Natural killer cell (primary cell): ENCODE measurements at regions not wholly inside any gene's neighbourhood (a gene's known extent, or its start where the extent isn't known, plus 50 kb on each side); places are given as distances from the start of the nearest gene placed in this dataset.

Experiments used
- ATAC-seq, 3 donors: fragments of 150-1000 bp in 2 of 3; fragments of 200-7000 bp in 1 of 3; cut with Tn5 transposase; 1 replicate in 1 of 3; 2 replicates in 2 of 3; pipeline ENCODE4 v1.10.0; 2021; ENCODE audit warnings: mild to moderate bottlenecking in 2 of 3, moderate library complexity in 2 of 3
- DNase-seq, 2 donors: peaks; one replicate each; pipeline versions ENCODE4 v3.0.0 to v3.0.0-alpha.2; 2013 to 2021; ENCODE audit warnings: mixed read lengths in 1 of 2
- H3K27ac ChIP-seq: one replicate; pipeline ENCODE4 v1.5.1; 2013; ENCODE audit warnings: mild to moderate bottlenecking, low read length
- H3K27me3 ChIP-seq: one replicate; pipeline ENCODE4 v1.6.1; 2013; ENCODE audit warnings: low read length; ENCODE audit not compliant: control insufficient read depth, insufficient read depth
- H3K36me3 ChIP-seq: one replicate; pipeline ENCODE4 v1.6.1; 2013; ENCODE audit warnings: low read length; ENCODE audit not compliant: control insufficient read depth, insufficient read depth
- H3K4me1 ChIP-seq: one replicate; pipeline ENCODE4 v1.6.1; 2013; ENCODE audit warnings: low read length; ENCODE audit not compliant: control insufficient read depth, insufficient read depth
- H3K4me3 ChIP-seq: one replicate; pipeline ENCODE4 v1.5.1; 2013; ENCODE audit warnings: low read length
- H3K9me3 ChIP-seq: one replicate; pipeline ENCODE4 v1.6.1; 2013; ENCODE audit warnings: low read length; ENCODE audit not compliant: control insufficient read depth, insufficient read depth
- H3K27ac Mint-ChIP-seq, 2 donors: one replicate each; pipeline ENCODE4 v1.8.0; 2022; ENCODE audit warnings: mild to moderate bottlenecking in 2 of 2, mixed read lengths in 2 of 2, moderate library complexity in 1 of 2
- H3K27me3 Mint-ChIP-seq, 2 donors: one replicate each; pipeline ENCODE4 v1.8.0; 2022; ENCODE audit warnings: low read depth in 2 of 2, mixed read lengths in 2 of 2
- H3K36me3 Mint-ChIP-seq: one replicate; pipeline ENCODE4 v1.8.0; 2022; ENCODE audit warnings: mixed read lengths
- H3K4me1 Mint-ChIP-seq, 2 donors: one replicate each; pipeline ENCODE4 v1.8.0; 2022; ENCODE audit warnings: mixed read lengths in 2 of 2
- H3K4me3 Mint-ChIP-seq: one replicate; pipeline ENCODE4 v1.8.0; 2022; ENCODE audit warnings: mild to moderate bottlenecking, moderate library complexity, mixed read lengths
- H3K9me3 Mint-ChIP-seq, 2 donors: one replicate each; pipeline ENCODE4 v1.8.0; 2022; ENCODE audit warnings: mixed read lengths in 2 of 2
- WGBS: methylation state at CpG from one replicate; pipeline ENCODE4 v1.1.7; 2013; ENCODE audit warnings: missing lambda C conversion rate; ENCODE audit not compliant: insufficient coverage; 5-methylcytosine and 5-hydroxymethylcytosine counted together
- intact Hi-C: fragments of 100-400 bp; cut with micrococcal nuclease; formaldehyde crosslinking; loops from one replicate; pipeline ENCODE4 v1.14.2; 2022
- TF ChIP-seq, protein P1 (sequence below): fragments of 200-600 bp; IDR thresholded peaks from one replicate; pipeline ENCODE4 v1.8.0; 2022; ENCODE audit warnings: antibody characterized with exemption

DNA sequence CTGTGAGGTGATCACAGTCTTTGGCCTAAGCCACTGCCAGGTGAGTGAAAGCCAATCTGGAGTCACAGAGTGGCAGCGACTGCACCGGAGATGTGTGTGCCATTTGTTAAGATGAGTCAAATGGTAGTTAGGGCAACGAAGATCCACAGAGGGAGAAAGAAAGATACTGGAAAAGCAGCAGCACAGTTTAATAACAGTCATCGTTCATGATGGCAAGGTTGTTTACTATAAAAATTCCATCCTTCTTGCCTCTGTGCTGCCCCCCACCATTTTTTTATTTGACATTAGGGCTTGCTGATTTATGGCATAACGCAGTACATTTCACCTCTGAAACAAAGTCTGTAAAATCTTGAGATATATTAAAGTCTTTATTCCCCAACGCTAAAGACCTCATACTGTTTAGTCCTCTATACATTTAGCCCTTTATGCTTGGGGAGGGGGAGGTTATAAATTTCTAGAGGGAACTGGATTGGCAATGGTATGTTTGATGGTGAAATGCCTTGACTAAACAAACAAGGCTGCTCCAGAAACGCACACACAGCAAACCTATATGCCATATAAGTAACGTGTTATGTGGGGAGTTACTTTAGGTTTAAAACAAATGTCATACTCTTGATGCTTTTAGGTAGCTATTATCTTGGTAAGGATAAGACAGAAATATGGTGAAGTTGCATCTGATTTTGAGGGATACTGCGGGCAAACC is 55.8 kb upstream of the ABL1 start:
- Histone ChIP-seq H3K4me3 (no peak overlapping the region), H3K4me1 (no peaks in the 10 kb centered on the region), H3K27me3 (no peaks in the 10 kb centered on the region), H3K9me3 (no peaks in the 10 kb centered on the region), H3K36me3 (no peaks in the 10 kb centered on the region), H3K27ac (no peak overlapping the region)
- H3K27ac Mint-ChIP-seq, result no peak overlapping the region
- peaks cover 31 to 42% of the 10 kb centered on the region in 2 donors for H3K4me1 Mint-ChIP-seq
- ATAC-seq (no peak), DNase-seq (no peak)
- WGBS, result 97% methylated on average over 6 of the region's 9 CpGs
- no peaks in the 10 kb centered on the region for H3K27me3 Mint-ChIP-seq
- no peak overlapping the region for H3K4me3 Mint-ChIP-seq
- H3K36me3 Mint-ChIP-seq, result peaks cover 7% of the 10 kb centered on the region
- TF ChIP-seq, protein P1, sequence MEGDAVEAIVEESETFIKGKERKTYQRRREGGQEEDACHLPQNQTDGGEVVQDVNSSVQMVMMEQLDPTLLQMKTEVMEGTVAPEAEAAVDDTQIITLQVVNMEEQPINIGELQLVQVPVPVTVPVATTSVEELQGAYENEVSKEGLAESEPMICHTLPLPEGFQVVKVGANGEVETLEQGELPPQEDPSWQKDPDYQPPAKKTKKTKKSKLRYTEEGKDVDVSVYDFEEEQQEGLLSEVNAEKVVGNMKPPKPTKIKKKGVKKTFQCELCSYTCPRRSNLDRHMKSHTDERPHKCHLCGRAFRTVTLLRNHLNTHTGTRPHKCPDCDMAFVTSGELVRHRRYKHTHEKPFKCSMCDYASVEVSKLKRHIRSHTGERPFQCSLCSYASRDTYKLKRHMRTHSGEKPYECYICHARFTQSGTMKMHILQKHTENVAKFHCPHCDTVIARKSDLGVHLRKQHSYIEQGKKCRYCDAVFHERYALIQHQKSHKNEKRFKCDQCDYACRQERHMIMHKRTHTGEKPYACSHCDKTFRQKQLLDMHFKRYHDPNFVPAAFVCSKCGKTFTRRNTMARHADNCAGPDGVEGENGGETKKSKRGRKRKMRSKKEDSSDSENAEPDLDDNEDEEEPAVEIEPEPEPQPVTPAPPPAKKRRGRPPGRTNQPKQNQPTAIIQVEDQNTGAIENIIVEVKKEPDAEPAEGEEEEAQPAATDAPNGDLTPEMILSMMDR, result no peak
- H3K9me3 Mint-ChIP-seq, result peaks cover 0 to 2% of the 10 kb centered on the region in 2 donors
- intact Hi-C loops, result no loop called here

GRCh38 chr9:130780415-130780814 is 54.6 kb upstream of the ABL1 start:
- H3K27ac Mint-ChIP-seq, result no peak overlapping the region
- 88% methylated on average over 4 of the region's 4 CpGs for WGBS
- no peaks in the 10 kb centered on the region for H3K27me3 Mint-ChIP-seq
- TF ChIP-seq, protein P1, result no peak
- Histone ChIP-seq H3K9me3 (no peaks in the 10 kb centered on the region), H3K27ac (no peak overlapping the region), H3K4me1 (no peaks in the 10 kb centered on the region), H3K36me3 (no peaks in the 10 kb centered on the region), H3K27me3 (no peaks in the 10 kb centered on the region), H3K4me3 (no peak overlapping the region)
- H3K4me1 Mint-ChIP-seq, result peaks cover 37 to 40% of the 10 kb centered on the region in 2 donors
- peaks cover 0 to under 1% of the 10 kb centered on the region in 2 donors for H3K9me3 Mint-ChIP-seq
- intact Hi-C loops, result no loop called here
- no peak overlapping the region for H3K4me3 Mint-ChIP-seq
- ATAC-seq (no peak), DNase-seq (no peak)
- peaks cover 3% of the 10 kb centered on the region for H3K36me3 Mint-ChIP-seq

DNA sequence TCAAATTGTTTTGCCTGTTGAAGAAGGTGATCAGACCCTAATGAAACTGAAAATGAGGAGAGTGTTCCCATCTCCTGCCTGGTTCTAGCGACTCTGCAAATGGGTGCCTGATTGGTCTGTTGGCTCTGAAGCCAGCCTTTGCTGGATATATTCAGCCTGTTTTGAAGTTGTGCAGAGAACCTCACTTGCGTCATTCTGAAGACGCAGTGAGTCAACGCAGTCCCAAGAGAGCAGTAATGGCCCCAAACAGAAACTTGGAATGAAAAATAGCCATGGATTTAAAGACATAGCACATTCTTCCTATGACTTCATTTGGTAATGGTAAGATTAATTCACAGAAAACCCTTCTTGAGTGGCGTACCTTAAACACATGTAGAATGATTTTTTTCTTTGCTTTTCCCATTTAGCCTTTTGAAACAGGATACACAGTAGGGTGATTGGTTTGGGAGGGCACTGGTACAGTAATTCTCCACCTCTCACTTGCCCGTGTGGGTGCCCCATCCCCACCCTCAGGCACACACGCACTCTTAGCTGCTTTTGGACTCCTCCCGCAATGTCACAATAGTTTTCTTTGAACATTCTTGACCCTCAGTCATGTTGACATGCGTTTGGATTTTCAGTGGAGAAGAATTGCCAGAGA is 54.1 kb upstream of the ABL1 start:
- no peaks in the 10 kb centered on the region for H3K9me3 Mint-ChIP-seq
- no peaks in the 10 kb centered on the region for H3K9me3 ChIP-seq
- no peak for DNase-seq
- no peak for ATAC-seq
- H3K27ac Mint-ChIP-seq, result no peak overlapping the region
- WGBS, result 95% methylated on average over 8 of the region's 9 CpGs
- H3K4me1 Mint-ChIP-seq, result peaks cover 34 to 38% of the 10 kb centered on the region in 2 donors
- H3K36me3 Mint-ChIP-seq, result no peaks in the 10 kb centered on the region
- H3K27ac ChIP-seq, result no peak overlapping the region
- no peaks in the 10 kb centered on the region for H3K27me3 Mint-ChIP-seq
- no peaks in the 10 kb centered on the region for H3K27me3 ChIP-seq
- no peaks in the 10 kb centered on the region for H3K36me3 ChIP-seq
- TF ChIP-seq, protein P1, result no peak
- H3K4me3 Mint-ChIP-seq, result no peak overlapping the region
- H3K4me3 ChIP-seq, result no peak overlapping the region
- intact Hi-C loops, result no loop called here
- no peaks in the 10 kb centered on the region for H3K4me1 ChIP-seq
